HT-29 (cell line): ENCODE measurements at regions not wholly inside any gene's neighbourhood (a gene's known extent, or its start where the extent isn't known, plus 50 kb on each side); places are given as distances from the start of the nearest gene placed in this dataset.
"Not testable (repeated sequence)": the region's sequence is repeated elsewhere in the genome, so short reads cannot be mapped to it uniquely, and the experiment has no call there.

Experiments used
- DNase-seq: peaks from one replicate; pipeline ENCODE4 v3.0.0-alpha.2; 2015; ENCODE audit warnings: low spot score

DNA sequence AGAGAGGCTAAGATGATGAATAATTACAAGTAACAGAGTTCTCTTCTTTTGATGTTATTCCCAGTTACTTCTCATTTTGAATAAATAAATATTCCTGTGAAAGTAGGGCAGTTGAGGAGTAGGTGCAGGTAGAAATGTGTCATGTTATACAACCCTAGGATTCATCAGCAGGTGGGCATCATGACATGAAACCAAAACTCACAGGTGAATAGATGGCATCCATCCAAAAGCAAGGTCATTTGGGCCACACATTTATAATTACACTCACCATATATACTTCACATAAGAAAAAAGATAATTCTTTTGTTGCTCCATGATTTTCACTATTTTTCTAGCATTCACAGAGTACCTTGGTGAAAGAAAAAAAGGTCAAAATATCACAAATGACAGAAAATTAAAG is 273.6 kb downstream of the ZBBX start:
- DNase-seq: no peak

DNA sequence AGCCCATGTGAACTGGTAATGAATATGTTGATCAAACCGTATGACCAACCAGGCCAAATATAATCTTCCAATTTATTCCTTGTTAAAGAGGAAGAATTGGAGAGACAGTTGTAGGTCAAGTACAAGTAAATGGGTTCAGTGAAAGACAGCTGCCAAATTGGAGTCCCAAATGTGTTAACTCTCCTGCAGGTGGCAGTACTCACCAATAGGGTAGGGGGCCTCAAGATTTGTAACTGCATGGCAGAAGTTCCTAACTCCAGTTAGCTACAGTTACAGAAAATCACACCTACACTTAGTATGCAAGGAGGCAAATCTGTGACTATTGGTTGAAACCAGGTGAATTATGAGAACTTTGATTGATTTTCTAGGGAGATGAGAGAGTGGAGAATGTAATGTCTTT is 278.0 kb downstream of the ZBBX start:
- peak; percentile 18 for DNase-seq

DNA sequence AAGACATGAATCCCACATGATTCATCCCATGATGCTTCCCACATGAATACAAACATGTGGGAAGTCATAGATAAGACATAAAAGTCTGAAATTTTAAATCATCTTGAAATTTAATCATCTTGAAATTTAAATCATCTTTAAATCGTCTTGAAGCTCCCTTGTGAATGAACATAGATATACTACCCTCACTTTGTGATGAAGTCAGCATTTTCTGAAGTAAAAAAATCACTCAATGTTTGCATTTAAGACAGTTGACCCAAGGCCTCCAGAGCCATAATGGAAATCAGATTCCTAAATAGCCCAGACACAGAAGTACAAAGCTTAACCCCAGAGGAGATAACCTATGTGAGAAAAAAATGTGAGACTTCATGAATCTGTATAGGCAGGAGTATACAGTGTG is 279.4 kb downstream of the ZBBX start:
- DNase-seq: no peak

DNA sequence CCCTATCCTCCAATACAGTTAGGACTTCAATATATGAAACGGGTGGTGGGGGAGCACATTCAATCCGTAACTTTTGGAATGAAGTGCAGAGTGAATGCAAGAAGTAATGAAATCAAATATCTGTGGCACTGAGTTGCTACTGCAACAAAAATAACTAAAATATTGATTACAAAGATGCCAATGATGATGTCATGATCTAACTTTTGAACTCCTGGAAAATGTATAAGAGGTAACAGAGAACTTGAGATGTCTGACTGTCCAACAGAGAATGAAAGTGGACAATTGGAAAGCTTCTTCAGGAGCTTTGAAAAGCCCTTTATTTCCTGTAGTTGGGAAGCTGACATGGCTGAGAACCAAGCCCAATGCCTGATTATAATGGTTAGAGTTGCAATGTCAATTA is 279.9 kb downstream of the ZBBX start:
- DNase-seq: no peak

DNA sequence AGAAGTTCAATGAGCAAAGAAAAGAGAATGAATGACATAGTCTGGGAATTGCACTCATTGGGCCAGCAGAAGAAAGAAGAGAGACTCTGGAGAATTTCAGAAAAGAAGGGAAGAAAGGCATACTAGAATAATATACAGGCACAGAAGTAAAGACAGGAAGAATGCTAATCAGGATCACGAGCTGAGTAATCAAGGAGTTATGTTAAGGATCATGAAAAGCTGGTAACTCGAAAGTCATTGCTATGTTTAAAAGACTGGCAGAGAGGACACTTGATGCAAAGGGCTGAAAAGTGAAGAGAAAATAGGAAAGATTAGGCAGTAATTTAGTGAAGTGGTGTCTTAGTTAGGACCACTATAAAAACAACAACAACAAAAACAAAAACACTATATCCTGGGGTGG is 284.1 kb downstream of the ZBBX start:
- no peak for DNase-seq

DNA sequence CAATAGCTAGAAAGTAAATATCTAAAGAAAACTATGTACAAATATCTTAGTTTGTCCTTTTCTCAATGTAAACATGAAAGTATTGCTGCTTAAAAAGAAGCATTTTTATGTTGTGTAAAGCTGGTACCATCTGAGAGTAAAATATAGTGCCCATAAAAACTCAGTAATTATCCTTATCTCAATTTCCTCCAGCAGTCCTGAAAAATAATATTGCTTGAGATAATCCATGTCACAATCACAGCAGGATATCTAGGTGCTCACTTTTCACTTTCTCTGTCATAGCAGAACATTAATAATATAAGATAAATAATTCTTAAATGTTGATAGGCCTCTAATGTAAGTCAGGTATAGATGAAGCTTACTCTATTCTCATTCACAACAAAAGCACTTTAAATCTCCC is 285.5 kb downstream of the ZBBX start:
- DNase-seq: no peak

DNA sequence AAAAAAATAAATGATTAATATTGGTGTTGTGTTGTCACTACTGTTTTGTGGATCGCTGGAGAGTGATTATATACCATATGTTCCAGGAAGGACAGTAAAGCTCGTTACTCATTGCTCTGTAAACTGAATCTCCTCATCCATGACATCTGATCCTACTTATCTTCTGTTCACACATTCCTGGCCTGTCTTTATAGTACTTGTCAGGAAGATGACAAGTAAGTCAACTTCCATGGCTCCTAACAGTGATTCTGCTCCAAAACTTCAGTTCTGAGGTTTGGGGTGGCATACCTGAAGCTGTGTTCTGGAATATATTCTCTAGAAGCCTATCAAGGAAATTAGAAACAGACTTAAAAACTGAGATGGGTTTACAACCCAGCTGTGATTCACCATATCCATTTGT is 288.9 kb downstream of the ZBBX start:
- DNase-seq: no peak

DNA sequence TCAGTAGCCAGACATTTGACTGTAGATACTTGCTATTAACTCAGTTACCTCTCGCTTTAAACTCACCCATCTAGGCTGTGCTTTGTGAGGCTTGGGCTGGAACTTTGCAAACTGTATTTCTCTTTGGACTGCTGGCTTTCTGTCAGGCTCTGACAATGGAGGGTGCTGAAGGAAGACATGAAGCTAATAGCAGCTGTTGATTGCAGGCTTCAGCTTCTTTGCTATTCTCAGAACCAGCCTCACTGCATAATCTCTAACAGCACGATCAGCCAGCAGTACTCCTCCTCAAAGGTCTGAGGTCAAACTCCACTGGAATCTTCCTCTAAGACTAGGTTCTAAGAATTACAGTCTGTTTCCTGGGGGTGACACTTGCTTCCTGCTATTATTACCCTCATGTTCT is 295.6 kb downstream of the ZBBX start:
- DNase-seq: no peak

DNA sequence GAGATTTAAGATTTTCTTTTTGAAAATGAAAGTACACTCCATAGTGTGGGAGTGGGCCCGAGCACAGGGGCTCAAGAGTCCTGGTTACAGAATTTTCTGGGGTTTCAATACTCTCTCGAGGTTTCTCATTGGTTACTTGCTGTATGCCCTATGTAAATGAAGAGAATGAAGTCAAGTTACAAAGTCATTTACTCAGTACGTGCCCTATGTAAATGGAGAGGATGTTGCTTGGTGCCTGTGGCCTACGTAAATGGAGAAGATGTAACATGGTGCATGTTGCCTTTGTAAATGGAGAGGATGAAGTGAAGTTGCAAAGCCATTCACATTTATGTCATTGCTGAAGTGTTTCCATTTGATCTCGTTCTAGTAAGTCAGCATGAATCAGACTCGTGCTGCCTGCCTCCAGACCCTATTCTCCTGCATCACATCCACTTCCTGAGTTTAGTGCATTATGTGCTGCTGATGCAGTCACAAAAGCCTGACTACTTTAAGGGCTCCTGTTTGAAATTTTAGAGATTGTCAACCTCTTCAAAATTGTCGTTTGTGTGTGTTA is 302.0 kb downstream of the ZBBX start:
- DNase-seq: no peak

DNA sequence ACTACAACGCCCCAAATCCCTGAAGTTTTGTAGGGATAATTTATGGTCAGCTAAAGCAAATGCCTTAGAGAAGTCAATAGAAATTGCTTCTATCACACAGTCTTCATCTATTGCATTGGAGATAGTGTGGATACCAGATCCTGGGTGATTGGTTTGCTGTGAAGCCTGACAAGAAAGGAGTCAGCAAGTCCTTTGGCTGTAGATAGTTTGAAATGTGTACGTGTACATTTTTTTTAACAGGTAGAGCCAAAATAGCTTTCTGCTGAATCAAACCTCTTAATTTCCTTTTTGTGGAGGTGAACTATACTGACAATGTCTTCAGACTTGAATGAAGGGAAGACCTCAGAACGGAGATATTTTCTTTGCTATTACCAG is 312.3 kb downstream of the ZBBX start:
- DNase-seq: no peak

DNA sequence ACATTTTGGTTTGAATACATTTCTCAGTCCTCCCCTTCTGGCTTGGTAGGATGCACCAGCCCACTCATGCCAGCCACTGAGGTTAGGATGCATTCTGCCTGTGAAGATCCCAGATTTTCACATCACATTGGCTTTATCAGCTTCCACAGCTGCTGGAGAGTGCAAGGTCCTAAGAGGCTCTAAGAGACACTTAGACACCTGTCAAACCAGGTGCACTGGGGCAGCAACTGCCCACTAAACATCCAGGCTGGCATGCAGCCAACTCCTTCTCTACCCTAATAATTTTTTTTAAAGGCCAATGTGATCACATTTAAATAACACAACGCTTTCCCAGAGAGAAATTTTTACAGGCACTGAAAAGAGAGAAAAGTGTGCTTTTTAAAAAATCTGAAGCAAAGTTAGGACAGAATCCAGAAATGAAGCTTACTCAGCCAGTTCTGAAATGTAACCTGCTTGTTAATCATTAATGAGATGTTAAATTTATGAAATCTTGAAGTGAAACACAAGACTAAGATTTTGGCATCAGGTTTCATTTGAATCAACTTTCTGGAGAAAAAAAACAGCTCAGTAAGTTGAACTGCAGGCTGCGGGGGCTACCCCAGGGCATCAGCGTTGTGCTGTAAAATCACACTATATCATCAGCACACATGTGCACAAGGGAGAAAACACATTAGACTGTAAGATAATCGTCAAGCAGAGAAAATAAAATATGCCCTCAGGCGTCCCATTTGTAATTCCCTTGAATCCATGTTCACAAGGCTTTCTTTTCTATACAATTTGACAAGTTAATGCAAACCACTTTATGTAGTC is 312.9 kb downstream of the ZBBX start:
- peak; percentile 9 for DNase-seq

DNA sequence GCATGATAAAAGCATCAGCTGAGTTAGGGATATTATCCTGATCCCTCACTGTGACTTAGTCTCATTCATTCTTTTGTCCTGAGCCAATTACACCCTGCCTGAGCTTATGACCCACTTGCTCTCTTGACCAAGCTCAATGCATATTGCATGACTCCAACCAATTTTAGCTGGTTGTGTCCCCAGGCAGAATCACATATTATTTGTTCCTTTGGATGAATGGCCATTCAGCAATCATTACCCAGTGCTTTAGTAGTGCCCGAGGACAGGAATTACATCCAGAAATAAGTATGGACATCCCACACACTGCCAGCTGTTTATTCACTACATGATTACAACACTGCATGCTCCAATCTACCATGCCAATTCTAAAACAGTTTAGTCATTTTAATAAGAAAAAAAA is 322.5 kb downstream of the ZBBX start:
- no peak for DNase-seq

DNA sequence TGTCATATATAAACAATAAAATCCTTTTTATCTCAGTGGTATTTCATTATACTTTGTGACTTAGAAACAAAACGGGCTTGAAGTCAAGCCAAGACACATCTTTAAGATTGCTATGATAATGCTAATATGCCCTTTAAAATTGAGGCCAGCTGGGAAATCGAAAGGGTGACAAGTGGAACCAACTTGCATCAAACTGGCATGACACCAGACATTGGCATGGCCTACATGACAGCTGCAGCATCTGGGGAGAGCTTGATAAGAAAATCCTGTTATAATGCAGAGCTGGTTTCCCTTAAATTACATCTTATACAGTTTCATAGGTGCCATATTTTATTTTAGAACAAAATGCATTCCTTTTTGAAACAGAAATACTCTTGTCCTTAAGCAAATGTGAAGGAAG is 325.2 kb downstream of the ZBBX start:
- no peak for DNase-seq

DNA sequence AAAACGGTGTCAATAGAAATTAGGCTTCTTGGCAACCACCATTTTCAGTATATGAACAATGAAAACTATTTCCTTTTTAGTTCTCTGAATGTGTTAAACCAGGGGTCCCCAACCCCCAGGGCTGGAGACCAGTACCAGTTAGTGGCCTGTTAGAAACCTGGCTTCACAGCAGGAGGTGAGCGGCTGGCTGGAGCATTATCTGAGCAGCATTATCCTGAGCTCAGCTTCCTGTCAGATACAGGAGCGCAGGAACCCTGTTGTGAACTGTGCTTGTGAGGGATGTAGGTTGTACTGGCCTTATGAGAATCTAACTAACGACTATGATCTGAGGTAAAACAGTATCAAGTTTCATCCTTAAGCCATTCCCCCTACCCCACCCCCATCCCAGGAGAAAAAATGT is 328.7 kb downstream of the ZBBX start:
- no peak for DNase-seq

DNA sequence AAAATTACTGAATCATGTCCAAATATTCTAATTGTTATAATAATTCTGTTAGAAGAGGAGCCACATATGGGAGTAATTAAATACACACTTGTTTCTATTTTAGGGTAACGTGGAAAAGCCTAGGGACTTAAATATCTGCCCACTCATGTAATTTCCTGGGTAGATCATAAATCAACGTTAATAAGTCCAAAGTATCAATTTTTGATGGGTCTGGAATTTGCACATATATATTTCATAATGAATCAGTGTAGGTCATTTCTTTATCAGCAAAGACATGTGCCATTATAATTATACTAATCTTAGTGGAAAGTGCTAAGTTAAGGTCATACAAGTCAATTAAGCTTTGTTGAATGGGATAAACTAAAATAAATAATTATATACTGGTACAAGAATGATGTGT is 346.2 kb downstream of the ZBBX start:
- no peak for DNase-seq

DNA sequence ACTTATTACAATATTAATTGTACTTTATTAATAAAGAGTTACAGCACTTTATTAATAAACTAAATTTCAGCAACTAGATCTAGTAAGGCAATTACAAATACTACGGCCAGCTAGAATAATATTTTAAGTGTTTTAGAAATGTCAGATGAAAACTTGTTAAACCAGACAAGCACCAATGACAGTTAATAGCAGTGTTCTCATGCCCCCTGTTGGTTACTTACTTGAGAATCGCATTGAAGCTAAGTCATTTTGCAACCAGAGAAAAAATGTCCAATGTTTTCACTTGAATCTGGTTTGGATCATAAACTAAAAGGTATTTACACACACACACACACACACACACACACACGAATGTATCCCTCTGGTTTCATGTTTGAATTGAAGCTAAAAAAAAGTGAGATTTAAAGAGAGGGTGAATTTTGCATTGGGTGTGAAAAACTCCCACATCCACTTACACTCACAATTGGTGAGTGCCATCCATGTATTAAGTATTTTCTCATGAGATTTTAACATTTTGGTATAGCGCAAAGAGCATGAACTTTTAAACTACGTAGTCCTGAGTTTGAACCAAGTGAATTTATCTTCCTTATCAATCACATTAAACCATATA is 347.7 kb downstream of the ZBBX start:
- peak; percentile 78 for DNase-seq

DNA sequence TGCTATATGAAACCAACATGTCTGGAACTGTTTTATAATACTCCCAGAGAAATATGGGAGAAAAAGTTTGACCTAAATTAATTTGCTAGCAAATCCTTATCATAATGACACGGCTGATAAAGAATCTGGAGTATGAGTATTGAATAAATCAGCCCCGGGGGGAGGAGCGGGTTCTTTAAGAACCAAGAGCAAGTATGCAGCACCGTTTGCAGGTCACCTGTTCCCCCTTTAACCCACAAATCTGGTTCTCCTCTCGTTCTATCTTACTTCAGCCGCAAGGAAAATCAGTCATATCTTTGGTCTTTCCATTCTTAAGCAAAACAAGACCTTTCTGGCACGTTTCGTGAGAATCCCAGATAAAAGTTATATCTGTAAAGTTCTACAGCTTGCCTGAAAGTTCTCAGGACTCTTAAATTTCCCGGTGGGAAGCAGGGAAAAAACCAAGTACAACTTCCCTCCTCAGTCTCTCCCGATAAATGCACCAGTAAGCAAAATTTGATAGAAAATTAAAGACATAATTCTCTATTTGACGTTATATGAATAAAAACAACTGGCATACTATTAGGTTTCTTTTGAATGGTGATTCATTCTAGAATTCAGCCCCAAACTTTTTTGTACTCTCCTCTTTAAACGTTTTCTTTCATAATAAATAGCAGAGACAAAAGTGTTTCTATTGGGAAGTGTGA is 348.6 kb downstream of the ZBBX start:
- DNase-seq: no peak

DNA sequence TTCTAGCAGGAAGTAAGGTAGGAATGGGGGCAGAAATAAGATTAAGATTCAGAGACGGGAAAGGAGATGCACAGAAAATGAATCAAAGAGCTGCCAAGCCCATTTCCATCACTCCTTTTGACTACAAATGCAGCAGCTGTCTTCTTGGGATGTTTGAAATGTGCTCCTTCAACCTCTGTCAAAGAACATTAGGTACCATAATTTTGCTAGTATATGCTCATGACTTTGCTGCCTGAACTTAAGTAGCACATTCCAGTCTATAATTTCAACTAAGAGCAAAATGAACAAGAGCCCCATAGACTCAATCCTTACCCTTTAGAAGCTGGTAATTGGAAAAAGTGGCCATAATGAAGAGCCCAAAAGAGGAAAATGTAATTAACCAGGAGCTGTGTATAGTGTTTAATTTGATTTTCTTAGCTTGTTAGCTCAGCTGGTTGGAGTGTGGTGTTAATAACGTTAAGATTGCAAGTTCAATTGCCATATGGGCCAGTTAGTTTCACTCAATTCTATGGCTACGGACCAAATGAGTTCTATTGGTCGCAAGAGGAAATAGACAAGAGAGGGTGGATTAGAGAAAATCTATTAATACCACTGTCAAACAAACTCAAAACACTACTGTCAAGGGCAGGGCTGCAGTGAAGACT is 349.9 kb downstream of the ZBBX start:
- DNase-seq: no peak

DNA sequence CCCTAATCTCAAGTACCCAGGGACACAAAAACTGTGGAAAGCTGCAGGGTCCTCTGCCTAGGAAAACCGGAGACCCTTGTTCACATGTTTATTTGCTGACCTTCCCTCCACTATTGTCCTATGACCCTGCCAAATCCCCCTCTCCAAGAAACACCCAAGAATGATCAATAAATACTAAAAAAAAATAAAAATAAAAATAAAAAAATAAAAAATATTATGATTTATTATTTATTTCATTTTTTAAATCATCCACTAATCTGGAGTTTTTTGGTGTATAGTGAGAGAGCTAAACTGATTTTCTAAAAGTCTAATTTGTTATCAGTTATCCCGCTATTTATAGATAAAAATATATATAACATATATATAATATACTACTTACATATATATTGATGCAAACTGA is 360.6 kb downstream of the ZBBX start:
- DNase-seq: not testable (repeated sequence)

DNA sequence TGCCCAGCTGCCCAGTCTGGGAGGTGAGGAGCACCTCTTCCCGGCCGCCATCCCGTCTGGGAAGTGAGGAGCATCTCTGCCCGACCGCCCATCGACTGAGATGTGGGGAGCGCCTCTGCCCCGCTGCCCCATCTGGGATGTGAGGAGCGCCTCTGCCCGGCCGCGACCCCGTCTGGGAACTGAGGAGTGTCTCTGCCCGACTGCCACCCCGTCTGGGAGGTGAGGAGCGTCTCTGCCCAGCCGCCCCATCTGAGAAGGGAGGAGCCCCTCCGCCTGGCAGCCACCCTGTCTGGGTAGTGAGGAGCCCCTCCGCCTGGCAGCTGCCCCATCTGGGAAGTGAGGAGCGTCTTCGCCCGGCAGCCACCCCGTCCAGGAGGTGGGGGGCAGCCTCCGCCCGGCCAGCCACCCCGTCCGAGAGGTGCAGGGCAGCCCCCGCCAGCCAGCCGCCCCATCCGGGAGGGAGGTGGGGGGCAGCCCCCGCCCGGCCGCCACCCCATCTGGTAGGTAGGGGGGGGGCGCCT is 361.4 kb downstream of the ZBBX start:
- DNase-seq: not testable (repeated sequence)

DNA sequence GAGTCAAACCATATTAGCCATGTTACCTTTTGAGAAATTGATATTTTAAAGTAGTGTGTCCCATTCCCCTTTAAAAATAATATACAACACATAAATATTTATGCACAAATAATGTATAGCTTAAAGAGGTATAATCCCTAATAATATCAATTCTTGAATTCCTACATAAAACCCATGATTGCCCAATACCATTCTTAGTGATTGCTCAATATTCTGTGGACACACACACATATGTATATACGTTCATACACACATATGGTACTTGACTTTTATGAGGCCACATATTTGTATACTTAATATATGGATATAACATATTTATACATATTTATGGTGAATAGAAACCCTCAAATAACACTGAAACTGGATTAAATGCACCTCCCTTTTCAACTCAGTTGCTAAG is 367.4 kb downstream of the ZBBX start:
- DNase-seq: no peak

DNA sequence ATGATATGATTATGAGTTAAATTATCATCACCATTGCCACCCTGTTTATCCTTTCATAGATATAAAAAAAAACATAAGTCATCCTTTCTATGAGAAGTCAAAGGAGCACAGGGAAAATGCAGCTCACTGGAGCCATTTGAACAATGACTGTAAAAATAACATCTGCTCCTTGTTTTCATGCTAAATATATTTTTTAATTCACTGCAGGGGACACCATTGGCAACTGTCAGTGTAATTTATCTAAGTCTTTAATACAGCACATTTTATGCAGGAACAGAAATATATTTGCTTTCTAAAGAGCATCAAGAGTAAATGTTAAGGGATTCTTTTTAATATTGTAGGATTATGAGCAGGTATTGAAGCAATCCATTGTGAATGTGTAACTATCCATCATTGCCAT is 371.3 kb downstream of the ZBBX start:
- no peak for DNase-seq
